ENCODE measurements at regions not wholly inside any gene's neighbourhood (a gene's known extent, or its start where the extent isn't known, plus 50 kb on each side); places are given as distances from the start of the nearest gene placed in this dataset.

- no peaks in the 10 kb centered on the region for H3K79me2 ChIP-seq (replicated peaks; ENCODE audit: insufficient read depth)
- DNase-seq (ENCODE audit: low spot score) = no peak
- no peaks in the 10 kb centered on the region for H4K20me1 ChIP-seq (replicated peaks; ENCODE audit: insufficient read depth)
- H3F3A ChIP-seq (replicated peaks; ENCODE audit: low read depth) = no peaks in the 10 kb centered on the region
- Mint-ChIP-seq H3K9me3 (peaks cover 48% of the 10 kb centered on the region), H3K27me3 (ENCODE audit: insufficient read depth, low read depth, poor library complexity) (no peaks in the 10 kb centered on the region), H3K27ac (no peak overlapping the region), H3K4me1 (peaks cover 7% of the 10 kb centered on the region; the same call in 2 of the 3 replicates), H3K36me3 (ENCODE audit: low read depth) (peaks cover 36% of the 10 kb centered on the region), H3K4me3 (no peak overlapping the region)
- no peaks in the 10 kb centered on the region for H3K9me2 ChIP-seq (ENCODE audit: insufficient read depth)
- H3K27me3 ChIP-seq (ENCODE audit: insufficient read depth) = no peaks in the 10 kb centered on the region
- no peak overlapping the region for H3K27ac ChIP-seq (ENCODE audit: low read depth)
- no peak overlapping the region for H3K4me2 ChIP-seq
- peak overlapping the region; percentile 45; the same call in 1 of the 2 replicates for H2AFZ ChIP-seq
- TF ChIP-seq, protein P1, sequence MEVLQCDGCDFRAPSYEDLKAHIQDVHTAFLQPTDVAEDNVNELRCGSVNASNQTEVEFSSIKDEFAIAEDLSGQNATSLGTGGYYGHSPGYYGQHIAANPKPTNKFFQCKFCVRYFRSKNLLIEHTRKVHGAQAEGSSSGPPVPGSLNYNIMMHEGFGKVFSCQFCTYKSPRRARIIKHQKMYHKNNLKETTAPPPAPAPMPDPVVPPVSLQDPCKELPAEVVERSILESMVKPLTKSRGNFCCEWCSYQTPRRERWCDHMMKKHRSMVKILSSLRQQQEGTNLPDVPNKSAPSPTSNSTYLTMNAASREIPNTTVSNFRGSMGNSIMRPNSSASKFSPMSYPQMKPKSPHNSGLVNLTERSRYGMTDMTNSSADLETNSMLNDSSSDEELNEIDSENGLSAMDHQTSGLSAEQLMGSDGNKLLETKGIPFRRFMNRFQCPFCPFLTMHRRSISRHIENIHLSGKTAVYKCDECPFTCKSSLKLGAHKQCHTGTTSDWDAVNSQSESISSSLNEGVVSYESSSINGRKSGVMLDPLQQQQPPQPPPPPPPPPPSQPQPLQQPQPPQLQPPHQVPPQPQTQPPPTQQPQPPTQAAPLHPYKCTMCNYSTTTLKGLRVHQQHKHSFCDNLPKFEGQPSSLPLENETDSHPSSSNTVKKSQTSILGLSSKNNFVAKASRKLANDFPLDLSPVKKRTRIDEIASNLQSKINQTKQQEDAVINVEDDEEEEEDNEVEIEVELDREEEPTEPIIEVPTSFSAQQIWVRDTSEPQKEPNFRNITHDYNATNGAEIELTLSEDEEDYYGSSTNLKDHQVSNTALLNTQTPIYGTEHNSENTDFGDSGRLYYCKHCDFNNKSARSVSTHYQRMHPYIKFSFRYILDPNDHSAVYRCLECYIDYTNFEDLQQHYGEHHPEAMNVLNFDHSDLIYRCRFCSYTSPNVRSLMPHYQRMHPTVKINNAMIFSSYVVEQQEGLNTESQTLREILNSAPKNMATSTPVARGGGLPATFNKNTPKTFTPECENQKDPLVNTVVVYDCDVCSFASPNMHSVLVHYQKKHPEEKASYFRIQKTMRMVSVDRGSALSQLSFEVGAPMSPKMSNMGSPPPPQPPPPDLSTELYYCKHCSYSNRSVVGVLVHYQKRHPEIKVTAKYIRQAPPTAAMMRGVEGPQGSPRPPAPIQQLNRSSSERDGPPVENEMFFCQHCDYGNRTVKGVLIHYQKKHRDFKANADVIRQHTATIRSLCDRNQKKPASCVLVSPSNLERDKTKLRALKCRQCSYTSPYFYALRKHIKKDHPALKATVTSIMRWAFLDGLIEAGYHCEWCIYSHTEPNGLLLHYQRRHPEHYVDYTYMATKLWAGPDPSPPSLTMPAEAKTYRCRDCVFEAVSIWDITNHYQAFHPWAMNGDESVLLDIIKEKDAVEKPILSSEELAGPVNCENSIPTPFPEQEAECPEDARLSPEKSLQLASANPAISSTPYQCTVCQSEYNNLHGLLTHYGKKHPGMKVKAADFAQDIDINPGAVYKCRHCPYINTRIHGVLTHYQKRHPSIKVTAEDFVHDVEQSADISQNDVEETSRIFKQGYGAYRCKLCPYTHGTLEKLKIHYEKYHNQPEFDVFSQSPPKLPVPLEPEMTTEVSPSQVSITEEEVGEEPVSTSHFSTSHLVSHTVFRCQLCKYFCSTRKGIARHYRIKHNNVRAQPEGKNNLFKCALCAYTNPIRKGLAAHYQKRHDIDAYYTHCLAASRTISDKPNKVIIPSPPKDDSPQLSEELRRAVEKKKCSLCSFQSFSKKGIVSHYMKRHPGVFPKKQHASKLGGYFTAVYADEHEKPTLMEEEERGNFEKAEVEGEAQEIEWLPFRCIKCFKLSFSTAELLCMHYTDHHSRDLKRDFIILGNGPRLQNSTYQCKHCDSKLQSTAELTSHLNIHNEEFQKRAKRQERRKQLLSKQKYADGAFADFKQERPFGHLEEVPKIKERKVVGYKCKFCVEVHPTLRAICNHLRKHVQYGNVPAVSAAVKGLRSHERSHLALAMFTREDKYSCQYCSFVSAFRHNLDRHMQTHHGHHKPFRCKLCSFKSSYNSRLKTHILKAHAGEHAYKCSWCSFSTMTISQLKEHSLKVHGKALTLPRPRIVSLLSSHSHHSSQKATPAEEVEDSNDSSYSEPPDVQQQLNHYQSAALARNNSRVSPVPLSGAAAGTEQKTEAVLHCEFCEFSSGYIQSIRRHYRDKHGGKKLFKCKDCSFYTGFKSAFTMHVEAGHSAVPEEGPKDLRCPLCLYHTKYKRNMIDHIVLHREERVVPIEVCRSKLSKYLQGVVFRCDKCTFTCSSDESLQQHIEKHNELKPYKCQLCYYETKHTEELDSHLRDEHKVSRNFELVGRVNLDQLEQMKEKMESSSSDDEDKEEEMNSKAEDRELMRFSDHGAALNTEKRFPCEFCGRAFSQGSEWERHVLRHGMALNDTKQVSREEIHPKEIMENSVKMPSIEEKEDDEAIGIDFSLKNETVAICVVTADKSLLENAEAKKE (CRISPR knock-in tag; IDR thresholded peaks at IDR 0.05) = no peak
- TF ChIP-seq JUNB (IDR thresholded peaks at IDR 0.05; ENCODE audit: unreplicated experiment) (no peak), STAT1 (IDR thresholded peaks at IDR 0.05; ENCODE audit: unreplicated experiment) (no peak), EZH2 (IDR thresholded peaks at IDR 0.05; ENCODE audit: low read depth, unreplicated experiment) (no peak), EZH2phosphoT487 (IDR thresholded peaks at IDR 0.05; ENCODE audit: unreplicated experiment) (no peak), NANOG (IDR thresholded peaks at IDR 0.05; ENCODE audit: borderline replicate concordance) (no peak), POLR2AphosphoS5 (IDR thresholded peaks at IDR 0.05; ENCODE audit: low read depth) (no peak), CTCF (conservative IDR thresholded peaks at IDR 0.05; ENCODE audit: low read depth in 2 of 2) (no peak), CREB1 (CRISPR knock-in tag; IDR thresholded peaks at IDR 0.05; ENCODE audit: low read depth) (no peak), ZNF114 (CRISPR knock-in tag; IDR thresholded peaks at IDR 0.05) (no peak), ZNF331 (CRISPR knock-in tag; IDR thresholded peaks at IDR 0.05; ENCODE audit: low read depth) (no peak)
- TF ChIP-seq, protein P2, sequence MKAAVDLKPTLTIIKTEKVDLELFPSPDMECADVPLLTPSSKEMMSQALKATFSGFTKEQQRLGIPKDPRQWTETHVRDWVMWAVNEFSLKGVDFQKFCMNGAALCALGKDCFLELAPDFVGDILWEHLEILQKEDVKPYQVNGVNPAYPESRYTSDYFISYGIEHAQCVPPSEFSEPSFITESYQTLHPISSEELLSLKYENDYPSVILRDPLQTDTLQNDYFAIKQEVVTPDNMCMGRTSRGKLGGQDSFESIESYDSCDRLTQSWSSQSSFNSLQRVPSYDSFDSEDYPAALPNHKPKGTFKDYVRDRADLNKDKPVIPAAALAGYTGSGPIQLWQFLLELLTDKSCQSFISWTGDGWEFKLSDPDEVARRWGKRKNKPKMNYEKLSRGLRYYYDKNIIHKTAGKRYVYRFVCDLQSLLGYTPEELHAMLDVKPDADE (IDR thresholded peaks at IDR 0.05) = no peak
- TF ChIP-seq, protein P3, sequence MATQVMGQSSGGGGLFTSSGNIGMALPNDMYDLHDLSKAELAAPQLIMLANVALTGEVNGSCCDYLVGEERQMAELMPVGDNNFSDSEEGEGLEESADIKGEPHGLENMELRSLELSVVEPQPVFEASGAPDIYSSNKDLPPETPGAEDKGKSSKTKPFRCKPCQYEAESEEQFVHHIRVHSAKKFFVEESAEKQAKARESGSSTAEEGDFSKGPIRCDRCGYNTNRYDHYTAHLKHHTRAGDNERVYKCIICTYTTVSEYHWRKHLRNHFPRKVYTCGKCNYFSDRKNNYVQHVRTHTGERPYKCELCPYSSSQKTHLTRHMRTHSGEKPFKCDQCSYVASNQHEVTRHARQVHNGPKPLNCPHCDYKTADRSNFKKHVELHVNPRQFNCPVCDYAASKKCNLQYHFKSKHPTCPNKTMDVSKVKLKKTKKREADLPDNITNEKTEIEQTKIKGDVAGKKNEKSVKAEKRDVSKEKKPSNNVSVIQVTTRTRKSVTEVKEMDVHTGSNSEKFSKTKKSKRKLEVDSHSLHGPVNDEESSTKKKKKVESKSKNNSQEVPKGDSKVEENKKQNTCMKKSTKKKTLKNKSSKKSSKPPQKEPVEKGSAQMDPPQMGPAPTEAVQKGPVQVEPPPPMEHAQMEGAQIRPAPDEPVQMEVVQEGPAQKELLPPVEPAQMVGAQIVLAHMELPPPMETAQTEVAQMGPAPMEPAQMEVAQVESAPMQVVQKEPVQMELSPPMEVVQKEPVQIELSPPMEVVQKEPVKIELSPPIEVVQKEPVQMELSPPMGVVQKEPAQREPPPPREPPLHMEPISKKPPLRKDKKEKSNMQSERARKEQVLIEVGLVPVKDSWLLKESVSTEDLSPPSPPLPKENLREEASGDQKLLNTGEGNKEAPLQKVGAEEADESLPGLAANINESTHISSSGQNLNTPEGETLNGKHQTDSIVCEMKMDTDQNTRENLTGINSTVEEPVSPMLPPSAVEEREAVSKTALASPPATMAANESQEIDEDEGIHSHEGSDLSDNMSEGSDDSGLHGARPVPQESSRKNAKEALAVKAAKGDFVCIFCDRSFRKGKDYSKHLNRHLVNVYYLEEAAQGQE (IDR thresholded peaks at IDR 0.05; ENCODE audit: unreplicated experiment) = no peak
- no peaks in the 10 kb centered on the region for H3K4me1 ChIP-seq (ENCODE audit: insufficient read depth)
- ATAC-seq = no peak
- peaks cover 9% of the 10 kb centered on the region; the same call in 1 of the 2 replicates for H3K36me3 ChIP-seq (ENCODE audit: insufficient read depth)
- H3K4me3 ChIP-seq = no peak overlapping the region
Measured at GRCh38 chr4:95660719-95661118, 111.9 kb upstream of the UNC5C start.
